Loucy (cell line): ENCODE measurements at regions not wholly inside any gene's neighbourhood (a gene's known extent, or its start where the extent isn't known, plus 50 kb on each side); places are given as distances from the start of the nearest gene placed in this dataset.

Experiments used
- H2AFZ ChIP-seq: fragments of 200-600 bp; sonication (generic); 2 replicates; pipeline ENCODE4 v1.6.0; 2016; ENCODE audit warnings: antibody characterized with exemption, mild to moderate bottlenecking, low read length, moderate library complexity
- H3F3A ChIP-seq: fragments of 200-600 bp; 2 replicates; pipeline ENCODE4 v1.6.0; 2016; ENCODE audit warnings: antibody characterized with exemption, low read depth, mild to moderate bottlenecking
- H3K27me3 ChIP-seq: fragments of 200-600 bp; sonication (generic); 2 replicates; pipeline ENCODE4 v1.6.1; 2014; ENCODE audit warnings: low read length, mild to moderate bottlenecking; ENCODE audit not compliant: insufficient read depth, poor library complexity, severe bottlenecking
- H3K36me3 ChIP-seq: fragments of 200-600 bp; sonication (generic); 2 replicates; pipeline ENCODE4 v1.6.1; 2016; ENCODE audit warnings: low read length; ENCODE audit not compliant: insufficient read depth
- H3K4me1 ChIP-seq: fragments of 200-600 bp; sonication (generic); 2 replicates; pipeline ENCODE4 v1.5.1; 2014; ENCODE audit warnings: low read length, mild to moderate bottlenecking; ENCODE audit not compliant: insufficient read depth, poor library complexity, severe bottlenecking
- H3K4me2 ChIP-seq: fragments of 200-600 bp; sonication (generic); 2 replicates; pipeline ENCODE4 v1.6.0; 2014; ENCODE audit warnings: antibody characterized with exemption, low read length, low read depth, mild to moderate bottlenecking; ENCODE audit not compliant: poor library complexity, severe bottlenecking
- H3K4me3 ChIP-seq: fragments of 200-600 bp; sonication (generic); 2 replicates; pipeline ENCODE4 v1.5.1; 2014; ENCODE audit warnings: low read length, mild to moderate bottlenecking, mixed read lengths; ENCODE audit not compliant: poor library complexity, severe bottlenecking
- H3K79me2 ChIP-seq: fragments of 200-600 bp; sonication (generic); 2 replicates; pipeline ENCODE4 v1.6.1; 2014; ENCODE audit warnings: low read length; ENCODE audit not compliant: insufficient read depth
- H3K9ac ChIP-seq: fragments of 200-600 bp; sonication (generic); 2 replicates; pipeline ENCODE4 v1.6.0; 2014; ENCODE audit warnings: mild to moderate bottlenecking, low read depth, low read length, moderate library complexity; ENCODE audit not compliant: poor library complexity, severe bottlenecking
- H3K9me2 ChIP-seq: fragments of 200-600 bp; sonication (generic); replicated peaks from 2 replicates; pipeline ENCODE4 v1.6.1; 2016; ENCODE audit warnings: low read depth, low read length, mixed read lengths
- H3K9me3 ChIP-seq: fragments of 200-600 bp; sonication (generic); 2 replicates; pipeline ENCODE4 v1.6.1; 2014; ENCODE audit warnings: mild to moderate bottlenecking, antibody characterized with exemption, low read length, low read depth; ENCODE audit not compliant: insufficient read depth
- H4K20me1 ChIP-seq: fragments of 200-600 bp; sonication (generic); 2 replicates; pipeline ENCODE4 v1.6.0; 2014; ENCODE audit warnings: antibody characterized with exemption, low read length, mild to moderate bottlenecking; ENCODE audit not compliant: insufficient read depth, poor library complexity, severe bottlenecking
- EZH2phosphoT487 ChIP-seq: fragments of 200-600 bp; IDR thresholded peaks from 2 replicates; pipeline ENCODE4 v1.6.1; 2018; ENCODE audit warnings: antibody characterized with exemption, mild to moderate bottlenecking, moderate library complexity, borderline replicate concordance
- TF ChIP-seq, protein P1 (sequence below): fragments of 200-600 bp; sonication (generic); conservative IDR thresholded peaks from 2 replicates; pipeline ENCODE4 v1.5.1; 2014; ENCODE audit warnings: mild to moderate bottlenecking, antibody characterized with exemption, low read length

GRCh38 chr1:185373813-185374529 is 56.9 kb upstream of the IVNS1ABP start:
- Histone ChIP-seq H3K79me2 (no peaks in the 10 kb centered on the region), H4K20me1 (no peaks in the 10 kb centered on the region), H3K9ac (no peak overlapping the region), H3K27me3 (no peaks in the 10 kb centered on the region), H2AFZ (no peak overlapping the region), H3K9me2 (no peaks in the 10 kb centered on the region), H3K4me3 (no peak overlapping the region), H3K4me2 (no peak overlapping the region), H3F3A (no peaks in the 10 kb centered on the region), H3K9me3 (no peaks in the 10 kb centered on the region), H3K36me3 (no peaks in the 10 kb centered on the region), H3K4me1 (peaks cover 11% of the 10 kb centered on the region)
- TF ChIP-seq EZH2phosphoT487, result no peak
- TF ChIP-seq, protein P1, sequence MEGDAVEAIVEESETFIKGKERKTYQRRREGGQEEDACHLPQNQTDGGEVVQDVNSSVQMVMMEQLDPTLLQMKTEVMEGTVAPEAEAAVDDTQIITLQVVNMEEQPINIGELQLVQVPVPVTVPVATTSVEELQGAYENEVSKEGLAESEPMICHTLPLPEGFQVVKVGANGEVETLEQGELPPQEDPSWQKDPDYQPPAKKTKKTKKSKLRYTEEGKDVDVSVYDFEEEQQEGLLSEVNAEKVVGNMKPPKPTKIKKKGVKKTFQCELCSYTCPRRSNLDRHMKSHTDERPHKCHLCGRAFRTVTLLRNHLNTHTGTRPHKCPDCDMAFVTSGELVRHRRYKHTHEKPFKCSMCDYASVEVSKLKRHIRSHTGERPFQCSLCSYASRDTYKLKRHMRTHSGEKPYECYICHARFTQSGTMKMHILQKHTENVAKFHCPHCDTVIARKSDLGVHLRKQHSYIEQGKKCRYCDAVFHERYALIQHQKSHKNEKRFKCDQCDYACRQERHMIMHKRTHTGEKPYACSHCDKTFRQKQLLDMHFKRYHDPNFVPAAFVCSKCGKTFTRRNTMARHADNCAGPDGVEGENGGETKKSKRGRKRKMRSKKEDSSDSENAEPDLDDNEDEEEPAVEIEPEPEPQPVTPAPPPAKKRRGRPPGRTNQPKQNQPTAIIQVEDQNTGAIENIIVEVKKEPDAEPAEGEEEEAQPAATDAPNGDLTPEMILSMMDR, result no peak

GRCh38 chr1:185369786-185370185 is 52.7 kb upstream of the IVNS1ABP start:
- TF ChIP-seq EZH2phosphoT487, result no peak
- TF ChIP-seq, protein P1, result no peak
- no peak overlapping the region for H3K4me3 ChIP-seq
- no peaks in the 10 kb centered on the region for H3K9me3 ChIP-seq
- no peak overlapping the region for H3K4me2 ChIP-seq
- no peaks in the 10 kb centered on the region for H3K79me2 ChIP-seq
- H3F3A ChIP-seq, result no peaks in the 10 kb centered on the region
- H3K9ac ChIP-seq, result no peak overlapping the region
- no peaks in the 10 kb centered on the region for H3K27me3 ChIP-seq
- no peaks in the 10 kb centered on the region for H4K20me1 ChIP-seq
- H3K4me1 ChIP-seq, result no peaks in the 10 kb centered on the region
- H2AFZ ChIP-seq, result no peak overlapping the region
- no peaks in the 10 kb centered on the region for H3K9me2 ChIP-seq
- H3K36me3 ChIP-seq, result no peaks in the 10 kb centered on the region

GRCh38 chr1:185368913-185369491 is 52.0 kb upstream of the IVNS1ABP start:
- H3K4me2 ChIP-seq, result no peak overlapping the region
- no peaks in the 10 kb centered on the region for H3K4me1 ChIP-seq
- no peaks in the 10 kb centered on the region for H3F3A ChIP-seq
- H3K36me3 ChIP-seq, result no peaks in the 10 kb centered on the region
- no peaks in the 10 kb centered on the region for H4K20me1 ChIP-seq
- no peak overlapping the region for H2AFZ ChIP-seq
- H3K4me3 ChIP-seq, result no peak overlapping the region
- H3K9me2 ChIP-seq, result no peaks in the 10 kb centered on the region
- no peaks in the 10 kb centered on the region for H3K27me3 ChIP-seq
- H3K9ac ChIP-seq, result no peak overlapping the region
- no peak for TF ChIP-seq EZH2phosphoT487
- TF ChIP-seq, protein P1, result no peak
- H3K9me3 ChIP-seq, result no peaks in the 10 kb centered on the region
- H3K79me2 ChIP-seq, result no peaks in the 10 kb centered on the region
